K562 (cell line): ENCODE measurements at regions not wholly inside any gene's neighbourhood (a gene's known extent, or its start where the extent isn't known, plus 50 kb on each side); places are given as distances from the start of the nearest gene placed in this dataset.

Source experiments
- ATAC-seq: fragments of 200-7000 bp; cut with Tn5 transposase; 3 replicates; pipeline ENCODE4 v1.9.1; 2020; ENCODE audit warnings: moderate library complexity
- BruUV-seq: library from RNA; stranded (reverse); fragments of 400-500 nt; replicated peaks from 2 replicates; lab custom pipeline; 2021; lab: Mats Ljungman, UMichigan
- CTCF ChIA-PET: fragments of 300-600 bp; formaldehyde crosslinking; extraction: SDS; loops from one replicate; lab custom pipeline; 2021; ENCODE audit warnings: low intra/inter-chr PET ratio; lab: Yijun Ruan, JAX
- POLR2A ChIA-PET: fragments of 300-600, 350-650 bp; sonication (Branson Sonifier 250); formaldehyde crosslinking; extraction: SDS; loops from one replicate; lab custom pipeline; 2021; ENCODE audit warnings: antibody characterized with exemption, inconsistent platforms; lab: Yijun Ruan, JAX
- DNase-seq, 4 experiments: peaks; one replicate each; pipeline versions ENCODE4 v3.0.0 to v3.0.0-alpha.2; 2011 to 2018; ENCODE audit warnings: low spot score in 3 of 4, mixed read lengths in 3 of 4; ENCODE audit errors: extremely low read depth in 1 of 4
- FAIRE-seq: peaks from 2 replicates; lab custom pipeline; 2011; peaks lifted over from hg19 to GRCh38; lab: Jason Lieb, UNC
- H2AFZ ChIP-seq: 2 replicates; pipeline ENCODE4 v1.6.0; 2011; ENCODE audit warnings: low read depth, low read length, control low read depth, inconsistent platforms
- H3K27ac ChIP-seq: fragments of 200-600 bp; 3 replicates; pipeline ENCODE4 v1.8.0; 2011; ENCODE audit warnings: low read depth, mild to moderate bottlenecking, control low read depth, inconsistent platforms, low read length, moderate library complexity, mixed read lengths; ENCODE audit errors: extremely low read depth
- H3K27me3 ChIP-seq, 2 experiments: fragments of 300-600 bp in 1 of 2; 2 replicates in 1 of 2; 3 replicates in 1 of 2; pipeline versions ENCODE4 v1.6.0 to v1.8.0; 2011; ENCODE audit warnings: inconsistent platforms in 2 of 2, low read length in 2 of 2, mild to moderate bottlenecking in 1 of 2, mixed read lengths in 1 of 2, moderate library complexity in 1 of 2; ENCODE audit not compliant: control insufficient read depth in 2 of 2, insufficient read depth in 2 of 2
- H3K36me3 ChIP-seq: fragments of 300-600 bp; 3 replicates; pipeline ENCODE4 v1.8.0; 2011; ENCODE audit warnings: mild to moderate bottlenecking, low read length, inconsistent platforms; ENCODE audit not compliant: control insufficient read depth, insufficient read depth
- H3K4me1 ChIP-seq, 2 experiments: fragments of 200-600 bp in 1 of 2; replicated peaks in 1 of 2; 2 replicates in 1 of 2; 3 replicates in 1 of 2; pipeline versions ENCODE4 v1.5.1 to v1.8.0; 2011; ENCODE audit warnings: inconsistent platforms in 2 of 2, low read length in 2 of 2, mild to moderate bottlenecking in 1 of 2, mixed read lengths in 1 of 2, moderate library complexity in 1 of 2; ENCODE audit not compliant: control insufficient read depth in 2 of 2, insufficient read depth in 2 of 2
- H3K4me2 ChIP-seq: 2 replicates; pipeline ENCODE4 v1.6.1; 2011; ENCODE audit warnings: low read length, control low read depth, inconsistent platforms, mixed read lengths; ENCODE audit not compliant: insufficient read depth
- H3K4me3 ChIP-seq: fragments of 200-600 bp; sonication (generic), shearing (Covaris generic); 2 replicates; pipeline ENCODE4 v1.5.1; 2016; ENCODE audit warnings: control low read depth, inconsistent platforms
- H3K79me2 ChIP-seq: fragments of 200-600 bp; 3 replicates; pipeline ENCODE4 v1.8.0; 2011; ENCODE audit warnings: low read length, inconsistent platforms; ENCODE audit not compliant: control insufficient read depth, insufficient read depth
- H3K9ac ChIP-seq, 2 experiments: 2 replicates each; pipeline versions ENCODE4 v1.6.0 to v1.6.1; 2011; ENCODE audit warnings: low read depth in 2 of 2, low read length in 2 of 2, control low read depth in 1 of 2, inconsistent platforms in 1 of 2, mild to moderate bottlenecking in 1 of 2, mixed read lengths in 1 of 2; ENCODE audit not compliant: insufficient read depth in 1 of 2
- H3K9me1 ChIP-seq: one replicate; pipeline ENCODE4 v1.6.0; 2011; ENCODE audit warnings: inconsistent platforms, mild to moderate bottlenecking, low read length, moderate library complexity; ENCODE audit not compliant: control insufficient read depth, insufficient read depth
- H3K9me3 ChIP-seq: replicated peaks from 2 replicates; pipeline ENCODE4 v1.5.1; 2011; ENCODE audit warnings: low read depth, low read length, inconsistent platforms; ENCODE audit not compliant: control insufficient read depth, insufficient read depth
- H4K20me1 ChIP-seq: replicated peaks from 2 replicates; pipeline ENCODE4 v1.6.1; 2011; ENCODE audit warnings: low read length, inconsistent platforms, mixed read lengths; ENCODE audit not compliant: control insufficient read depth, insufficient read depth
- BCOR ChIP-seq: fragments of 450-650 bp; IDR thresholded peaks from 2 replicates; pipeline ENCODE4 v1.6.1; 2016
- FOXJ2 ChIP-seq: fragments of 200-800 bp; sonication (Bioruptor generic); IDR thresholded peaks from 2 replicates; pipeline ENCODE4 v1.6.1; 2016; ENCODE audit warnings: missing genetic modification characterization, missing compliant biosample characterization
- MEF2A ChIP-seq: IDR thresholded peaks from 2 replicates; pipeline ENCODE4 v1.6.1; 2011; ENCODE audit warnings: low read depth, mild to moderate bottlenecking, low read length, moderate library complexity; ENCODE audit not compliant: control insufficient read depth
- MTA3 ChIP-seq: fragments of 450-650 bp; formaldehyde crosslinking; IDR thresholded peaks from 2 replicates; pipeline ENCODE4 v1.6.1; 2017; ENCODE audit warnings: mild to moderate bottlenecking, borderline replicate concordance
- NRF1 ChIP-seq, 2 experiments: fragments of 450-650 bp; IDR thresholded peaks in 1 of 2; conservative IDR thresholded peaks in 1 of 2; 2 replicates each; pipeline ENCODE4 v1.6.1; 2014; ENCODE audit warnings: mild to moderate bottlenecking in 2 of 2
- POU5F1 ChIP-seq: fragments of 150-350 bp; IDR thresholded peaks from 2 replicates; pipeline ENCODE4 v1.6.1; 2014; ENCODE audit warnings: borderline replicate concordance, low read length, low read depth, mild to moderate bottlenecking; ENCODE audit not compliant: partially characterized antibody
- PPARD ChIP-seq: fragments of 250-450 bp; sonication (Bioruptor Pico); IDR thresholded peaks from 2 replicates; pipeline ENCODE4 v1.8.0; 2022; ENCODE audit warnings: inconsistent platforms, mild to moderate bottlenecking, moderate library complexity
- SMARCA5 ChIP-seq: fragments of 450-650 bp; IDR thresholded peaks from 2 replicates; pipeline ENCODE4 v1.6.1; 2016
- TRIM24 ChIP-seq, 2 experiments: fragments of 450-650 bp; IDR thresholded peaks; 2 replicates each; pipeline ENCODE4 v1.6.1; 2016
- YBX1 ChIP-seq: fragments of 450-650 bp; IDR thresholded peaks from 2 replicates; pipeline ENCODE4 v1.7.1; 2016; ENCODE audit warnings: mild to moderate bottlenecking
- ZC3H8 ChIP-seq: fragments of 450-650 bp; IDR thresholded peaks from 2 replicates; pipeline ENCODE4 v1.6.1; 2017
- ZFP30 ChIP-seq: fragments of 250-450 bp; sonication (Bioruptor Pico); IDR thresholded peaks from 2 replicates; pipeline ENCODE4 v1.8.0; 2022; ENCODE audit warnings: moderate library complexity, mild to moderate bottlenecking, inconsistent platforms, borderline replicate concordance
- WGBS: fragments of 100-300 bp; shearing (Covaris generic); methylation state at CpG from one replicate; pipeline ENCODE4 v1.1.6; 2016; ENCODE audit warnings: low coverage, mixed read lengths; ENCODE audit not compliant: insufficient coverage; ENCODE audit errors: missing lambda C conversion rate; 5-methylcytosine and 5-hydroxymethylcytosine counted together
- in situ Hi-C: fragments of 300-500 bp; cut with MboI; formaldehyde crosslinking; loops from 4 replicates; pipeline ENCODE4 v1.15.0; 2018; ENCODE audit warnings: inconsistent platforms, mixed read lengths
- intact Hi-C: fragments of 100-400 bp; cut with micrococcal nuclease; formaldehyde crosslinking; loops from 2 replicates; pipeline ENCODE4 v1.14.2; 2022
- TF ChIP-seq, protein P1 (sequence below), 2 experiments: fragments of 450-650 bp; conservative IDR thresholded peaks; 2 replicates each; pipeline ENCODE4 v1.6.1; 2017; ENCODE audit warnings: mild to moderate bottlenecking in 2 of 2, moderate library complexity in 2 of 2
- TF ChIP-seq, protein P2 (sequence below): fragments of 450-650 bp; IDR thresholded peaks from 2 replicates; pipeline ENCODE4 v1.6.1; 2016; ENCODE audit warnings: borderline replicate concordance
- TF ChIP-seq, protein P3 (sequence below): sonication (generic); formaldehyde crosslinking; IDR thresholded peaks from 2 replicates; pipeline ENCODE4 v1.8.1; 2023; ENCODE audit warnings: mild to moderate bottlenecking, missing genetic modification reagents
- TF ChIP-seq, protein P4 (sequence below): conservative IDR thresholded peaks from 2 replicates; pipeline ENCODE4 v1.6.1; 2011; ENCODE audit warnings: low read depth, mild to moderate bottlenecking, low read length; ENCODE audit not compliant: control insufficient read depth
- TF ChIP-seq, protein P5 (sequence below): sonication (generic); formaldehyde crosslinking; IDR thresholded peaks from 2 replicates; pipeline ENCODE4 v1.8.0; 2022; ENCODE audit warnings: missing genetic modification reagents, mild to moderate bottlenecking, borderline replicate concordance

DNA sequence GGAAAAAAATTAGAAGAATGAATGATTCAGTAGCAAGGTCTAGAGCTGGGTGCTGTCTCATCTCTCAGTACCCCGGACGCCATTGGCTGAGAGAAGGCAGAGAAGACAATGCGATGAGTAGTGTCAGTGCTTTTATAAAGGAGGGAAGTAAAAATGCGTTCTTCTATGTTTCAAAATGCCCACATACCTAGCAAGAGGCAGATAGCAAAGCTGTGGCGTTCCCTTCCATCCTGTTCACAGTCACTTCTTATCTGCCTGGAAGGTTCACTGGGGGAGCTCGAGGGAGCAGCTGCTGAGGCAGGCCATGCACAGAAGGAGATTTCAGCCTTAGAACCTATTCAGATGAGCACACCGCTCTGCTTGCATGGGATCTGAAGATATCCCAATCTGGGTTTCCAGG, 234.0 kb downstream of the RPLP1 start:
- in situ Hi-C loops, result no loop called here
- BruUV-seq, result no TSS peak
- DNase-seq (no peak), ATAC-seq (no peak), FAIRE-seq (no peak)
- no peaks in the 10 kb centered on the region for H3K4me1 ChIP-seq
- H3K27me3 ChIP-seq, result no peaks in the 10 kb centered on the region
- H3K9ac ChIP-seq, result no peak overlapping the region
- ChIA-PET CTCF (no interaction called here), POLR2A (interaction anchor here (0.6 kb wide), 1 partner anchor 840 kb away, joined by 3 read pairs; no protein-coding TSS in a partner anchor)
- H3K4me3 ChIP-seq, result no peak overlapping the region
- no peaks in the 10 kb centered on the region for H3K9me1 ChIP-seq
- 0% methylated on average over 7 of the region's 7 CpGs for WGBS
- H3K9me3 ChIP-seq, result no peaks in the 10 kb centered on the region; the same call in 1 of the 2 replicates
- H3K27ac ChIP-seq, result no peak overlapping the region
- no peaks in the 10 kb centered on the region for H4K20me1 ChIP-seq
- H3K4me2 ChIP-seq, result no peak overlapping the region
- H3K36me3 ChIP-seq, result no peaks in the 10 kb centered on the region
- no peaks in the 10 kb centered on the region for H3K79me2 ChIP-seq
- intact Hi-C loops, result no loop called here
- H2AFZ ChIP-seq, result no peak overlapping the region
- no peak for TF ChIP-seq BCOR
- TF ChIP-seq, protein P1, sequence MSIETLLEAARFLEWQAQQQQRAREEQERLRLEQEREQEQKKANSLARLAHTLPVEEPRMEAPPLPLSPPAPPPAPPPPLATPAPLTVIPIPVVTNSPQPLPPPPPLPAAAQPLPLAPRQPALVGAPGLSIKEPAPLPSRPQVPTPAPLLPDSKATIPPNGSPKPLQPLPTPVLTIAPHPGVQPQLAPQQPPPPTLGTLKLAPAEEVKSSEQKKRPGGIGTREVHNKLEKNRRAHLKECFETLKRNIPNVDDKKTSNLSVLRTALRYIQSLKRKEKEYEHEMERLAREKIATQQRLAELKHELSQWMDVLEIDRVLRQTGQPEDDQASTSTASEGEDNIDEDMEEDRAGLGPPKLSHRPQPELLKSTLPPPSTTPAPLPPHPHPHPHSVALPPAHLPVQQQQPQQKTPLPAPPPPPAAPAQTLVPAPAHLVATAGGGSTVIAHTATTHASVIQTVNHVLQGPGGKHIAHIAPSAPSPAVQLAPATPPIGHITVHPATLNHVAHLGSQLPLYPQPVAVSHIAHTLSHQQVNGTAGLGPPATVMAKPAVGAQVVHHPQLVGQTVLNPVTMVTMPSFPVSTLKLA (conservative IDR thresholded peaks at IDR 0.05), result no peak
- TF ChIP-seq ZC3H8, result no peak
- TF ChIP-seq, protein P2, sequence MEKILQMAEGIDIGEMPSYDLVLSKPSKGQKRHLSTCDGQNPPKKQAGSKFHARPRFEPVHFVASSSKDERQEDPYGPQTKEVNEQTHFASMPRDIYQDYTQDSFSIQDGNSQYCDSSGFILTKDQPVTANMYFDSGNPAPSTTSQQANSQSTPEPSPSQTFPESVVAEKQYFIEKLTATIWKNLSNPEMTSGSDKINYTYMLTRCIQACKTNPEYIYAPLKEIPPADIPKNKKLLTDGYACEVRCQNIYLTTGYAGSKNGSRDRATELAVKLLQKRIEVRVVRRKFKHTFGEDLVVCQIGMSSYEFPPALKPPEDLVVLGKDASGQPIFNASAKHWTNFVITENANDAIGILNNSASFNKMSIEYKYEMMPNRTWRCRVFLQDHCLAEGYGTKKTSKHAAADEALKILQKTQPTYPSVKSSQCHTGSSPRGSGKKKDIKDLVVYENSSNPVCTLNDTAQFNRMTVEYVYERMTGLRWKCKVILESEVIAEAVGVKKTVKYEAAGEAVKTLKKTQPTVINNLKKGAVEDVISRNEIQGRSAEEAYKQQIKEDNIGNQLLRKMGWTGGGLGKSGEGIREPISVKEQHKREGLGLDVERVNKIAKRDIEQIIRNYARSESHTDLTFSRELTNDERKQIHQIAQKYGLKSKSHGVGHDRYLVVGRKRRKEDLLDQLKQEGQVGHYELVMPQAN, result no peak
- no peak for TF ChIP-seq YBX1
- TF ChIP-seq NRF1 (conservative IDR thresholded peaks at IDR 0.05 in 1 of 2, IDR thresholded peaks at IDR 0.05 in 1 of 2), result no peak
- no peak for TF ChIP-seq MTA3
- TF ChIP-seq, protein P3, sequence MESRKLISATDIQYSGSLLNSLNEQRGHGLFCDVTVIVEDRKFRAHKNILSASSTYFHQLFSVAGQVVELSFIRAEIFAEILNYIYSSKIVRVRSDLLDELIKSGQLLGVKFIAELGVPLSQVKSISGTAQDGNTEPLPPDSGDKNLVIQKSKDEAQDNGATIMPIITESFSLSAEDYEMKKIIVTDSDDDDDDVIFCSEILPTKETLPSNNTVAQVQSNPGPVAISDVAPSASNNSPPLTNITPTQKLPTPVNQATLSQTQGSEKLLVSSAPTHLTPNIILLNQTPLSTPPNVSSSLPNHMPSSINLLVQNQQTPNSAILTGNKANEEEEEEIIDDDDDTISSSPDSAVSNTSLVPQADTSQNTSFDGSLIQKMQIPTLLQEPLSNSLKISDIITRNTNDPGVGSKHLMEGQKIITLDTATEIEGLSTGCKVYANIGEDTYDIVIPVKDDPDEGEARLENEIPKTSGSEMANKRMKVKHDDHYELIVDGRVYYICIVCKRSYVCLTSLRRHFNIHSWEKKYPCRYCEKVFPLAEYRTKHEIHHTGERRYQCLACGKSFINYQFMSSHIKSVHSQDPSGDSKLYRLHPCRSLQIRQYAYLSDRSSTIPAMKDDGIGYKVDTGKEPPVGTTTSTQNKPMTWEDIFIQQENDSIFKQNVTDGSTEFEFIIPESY, result no peak
- TF ChIP-seq ZFP30, result no peak
- TF ChIP-seq SMARCA5, result no peak
- TF ChIP-seq MEF2A, result no peak
- TF ChIP-seq POU5F1, result no peak
- TF ChIP-seq, protein P4, sequence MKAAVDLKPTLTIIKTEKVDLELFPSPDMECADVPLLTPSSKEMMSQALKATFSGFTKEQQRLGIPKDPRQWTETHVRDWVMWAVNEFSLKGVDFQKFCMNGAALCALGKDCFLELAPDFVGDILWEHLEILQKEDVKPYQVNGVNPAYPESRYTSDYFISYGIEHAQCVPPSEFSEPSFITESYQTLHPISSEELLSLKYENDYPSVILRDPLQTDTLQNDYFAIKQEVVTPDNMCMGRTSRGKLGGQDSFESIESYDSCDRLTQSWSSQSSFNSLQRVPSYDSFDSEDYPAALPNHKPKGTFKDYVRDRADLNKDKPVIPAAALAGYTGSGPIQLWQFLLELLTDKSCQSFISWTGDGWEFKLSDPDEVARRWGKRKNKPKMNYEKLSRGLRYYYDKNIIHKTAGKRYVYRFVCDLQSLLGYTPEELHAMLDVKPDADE, result no peak
- TF ChIP-seq, protein P5, sequence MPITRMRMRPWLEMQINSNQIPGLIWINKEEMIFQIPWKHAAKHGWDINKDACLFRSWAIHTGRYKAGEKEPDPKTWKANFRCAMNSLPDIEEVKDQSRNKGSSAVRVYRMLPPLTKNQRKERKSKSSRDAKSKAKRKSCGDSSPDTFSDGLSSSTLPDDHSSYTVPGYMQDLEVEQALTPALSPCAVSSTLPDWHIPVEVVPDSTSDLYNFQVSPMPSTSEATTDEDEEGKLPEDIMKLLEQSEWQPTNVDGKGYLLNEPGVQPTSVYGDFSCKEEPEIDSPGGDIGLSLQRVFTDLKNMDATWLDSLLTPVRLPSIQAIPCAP, result no peak
- no peak for TF ChIP-seq PPARD (CRISPR knock-in tag)
- no peak for TF ChIP-seq FOXJ2 (tag)
- TF ChIP-seq TRIM24 (IDR thresholded peaks at IDR 0.05), result no peak
